ENCODE measurements at regions not wholly inside any gene's neighbourhood (a gene's known extent, or its start where the extent isn't known, plus 50 kb on each side); places are given as distances from the start of the nearest gene placed in this dataset.
"Not testable (repeated sequence)": the region's sequence is repeated elsewhere in the genome, so short reads cannot be mapped to it uniquely, and the experiment has no call there.

GRCh38 chr10:118962331-118962868 lies 67.1 kb upstream of the NANOS1 start:
- intact Hi-C loops (cut with DNase I); DNase-seq: not testable (repeated sequence)

- no peak for DNase-seq
- intact Hi-C loops (cut with DNase I) = no loop called here
These were observed 66.2 kb upstream of the NANOS1 start for GRCh38 chr10:118963341-118963740.

- DNase-seq = no peak
- intact Hi-C loops (cut with DNase I) = no loop called here
These were observed 65.6 kb upstream of the NANOS1 start for GRCh38 chr10:118963933-118964332.

GRCh38 chr10:118964476-118964875 lies 65.0 kb upstream of the NANOS1 start:
- intact Hi-C loops (cut with DNase I); DNase-seq: not testable (repeated sequence)

GRCh38 chr10:118965096-118965495 lies 64.4 kb upstream of the NANOS1 start:
- intact Hi-C loops (cut with DNase I) = no loop called here

GRCh38 chr10:118965645-118966044 lies 63.9 kb upstream of the NANOS1 start:
- DNase-seq = no peak

More at GRCh38 chr10:118965096-118965495, 64.4 kb upstream of the NANOS1 start:
- DNase-seq = no peak

GRCh38 chr10:118966076-118966849 lies 63.3 kb upstream of the NANOS1 start:
- peak in 1 of 10 donors; percentile 80 for DNase-seq
- intact Hi-C loops (cut with DNase I) = no loop called here

More at GRCh38 chr10:118965645-118966044, 63.9 kb upstream of the NANOS1 start:
- intact Hi-C loops (cut with DNase I) = no loop called here

GRCh38 chr10:118966850-118967125 lies 62.7 kb upstream of the NANOS1 start:
- no peak for DNase-seq
- intact Hi-C loops (cut with DNase I) = no loop called here

GRCh38 chr10:118967160-118967559 lies 62.4 kb upstream of the NANOS1 start:
- intact Hi-C loops (cut with DNase I) = no loop called here
- DNase-seq = peak in 1 of 10 donors; percentile 70

GRCh38 chr10:118968060-118968459 lies 61.5 kb upstream of the NANOS1 start:
- peak in 2 of 10 donors; percentile 49 to 65 for DNase-seq
- intact Hi-C loops (cut with DNase I) = no loop called here

- intact Hi-C loops (cut with DNase I) = no loop called here
- DNase-seq = peak in 2 of 10 donors; percentile 53 to 61
These were observed 61.0 kb upstream of the NANOS1 start for GRCh38 chr10:118968482-118968881.

GRCh38 chr10:118969014-118969413 lies 60.5 kb upstream of the NANOS1 start:
- DNase-seq = no peak
- intact Hi-C loops (cut with DNase I) = no loop called here

- intact Hi-C loops (cut with DNase I) = no loop called here
- peak in 2 of 10 donors; percentile 54 to 59 for DNase-seq
These were observed 58.7 kb upstream of the NANOS1 start for GRCh38 chr10:118970770-118971169.

- intact Hi-C loops (cut with DNase I) = no loop called here
- no peak for DNase-seq
These were observed 58.3 kb upstream of the NANOS1 start for GRCh38 chr10:118971187-118971586.

GRCh38 chr10:118971876-118972275 lies 57.6 kb upstream of the NANOS1 start:
- no peak for DNase-seq
- intact Hi-C loops (cut with DNase I) = no loop called here

GRCh38 chr10:118973744-118974143 lies 55.8 kb upstream of the NANOS1 start:
- intact Hi-C loops (cut with DNase I) = no loop called here
- DNase-seq = no peak

- intact Hi-C loops (cut with DNase I) = no loop called here
- DNase-seq = no peak
These were observed 54.6 kb upstream of the NANOS1 start for GRCh38 chr10:118974951-118975350.

GRCh38 chr10:118976219-118976618 lies 53.3 kb upstream of the NANOS1 start:
- intact Hi-C loops (cut with DNase I); DNase-seq: not testable (repeated sequence)

- intact Hi-C loops (cut with DNase I) = no loop called here
- no peak for DNase-seq
These were observed 52.4 kb upstream of the NANOS1 start for GRCh38 chr10:118977022-118977599.

GRCh38 chr10:118977835-118978234 lies 51.7 kb upstream of the NANOS1 start:
- intact Hi-C loops (cut with DNase I) = no loop called here
- peak in 1 of 10 donors; percentile 54 for DNase-seq

- peak in 1 of 10 donors; percentile 64 for DNase-seq
- intact Hi-C loops (cut with DNase I) = no loop called here
These were observed 51.1 kb upstream of the NANOS1 start for GRCh38 chr10:118978316-118978997.

Measured in posterior cingulate gyrus (tissue), 11 donors.